OCI-LY7 (cell line): ENCODE measurements at regions not wholly inside any gene's neighbourhood (a gene's known extent, or its start where the extent isn't known, plus 50 kb on each side); places are given as distances from the start of the nearest gene placed in this dataset.

Experiments used
- CTCF ChIP-seq: fragments of 200-600 bp; sonication (generic); conservative IDR thresholded peaks from 2 replicates; pipeline ENCODE4 v1.5.1; 2014; ENCODE audit warnings: mild to moderate bottlenecking, antibody characterized with exemption, low read length, moderate library complexity, mixed read lengths
- EZH2phosphoT487 ChIP-seq: fragments of 200-600 bp; sonication (generic); IDR thresholded peaks from 2 replicates; pipeline ENCODE4 v1.6.1; 2018; ENCODE audit warnings: low read depth, borderline replicate concordance, mild to moderate bottlenecking, mixed run types, antibody characterized with exemption, low read length, moderate library complexity, mixed read lengths

- TF ChIP-seq CTCF (no peak), EZH2phosphoT487 (no peak)
Measured at GRCh38 chr4:14575919-14576318, 426.4 kb upstream of the CPEB2 start.
